ENCODE measurements at regions not wholly inside any gene's neighbourhood (a gene's known extent, or its start where the extent isn't known, plus 50 kb on each side); places are given as distances from the start of the nearest gene placed in this dataset.
A peak's percentile ranks its signal among the peaks of the same experiment; 100 is the strongest.

- no peaks in the 10 kb centered on the region for H3K36me3 ChIP-seq (ENCODE audit: insufficient read depth, low read length, poor library complexity, severe bottlenecking)
- DNase-seq (ENCODE audit: low spot score), result peak; percentile 44
- H3K4me3 ChIP-seq (ENCODE audit: low read depth, low read length, poor library complexity, severe bottlenecking), result no peak overlapping the region
- no peaks in the 10 kb centered on the region for H3K9me3 ChIP-seq (ENCODE audit: low read depth, low read length, poor library complexity, severe bottlenecking)
- ChIA-PET CTCF (no interaction called here), POLR2A (ENCODE audit: low non-redundant PET) (no interaction called here)
- intact Hi-C loops (cut with micrococcal nuclease; ENCODE audit: unreplicated experiment), result no loop called here
- H3K27me3 ChIP-seq (replicated peaks; ENCODE audit: insufficient read depth, low read depth, low read length, poor library complexity), result peaks cover 39% of the 10 kb centered on the region
- BruUV-seq (replicated peaks), result no TSS peak
- peaks cover 4% of the 10 kb centered on the region for H3K4me1 ChIP-seq (ENCODE audit: insufficient read depth, low read length, poor library complexity, severe bottlenecking)
- no peak for TF ChIP-seq CTCF (conservative IDR thresholded peaks at IDR 0.05; ENCODE audit: low read depth, low read length)
- TF ChIP-seq EZH2 (IDR thresholded peaks at IDR 0.05; ENCODE audit: borderline replicate concordance, low read depth, low read length, poor library complexity, severe bottlenecking), result no peak
- H3K27ac ChIP-seq (ENCODE audit: low read depth, low read length, poor library complexity, severe bottlenecking), result no peak overlapping the region
Measured at GRCh38 chr7:13181216-13181615, 493.8 kb downstream of the ARL4A start.

GRCh38 chr7:13185139-13185538 is 497.7 kb downstream of the ARL4A start:
- POLR2A ChIA-PET (ENCODE audit: low non-redundant PET), result no interaction called here
- no TSS peak for BruUV-seq (replicated peaks)
- TF ChIP-seq CTCF (conservative IDR thresholded peaks at IDR 0.05; ENCODE audit: low read depth, low read length) (no peak), EZH2 (IDR thresholded peaks at IDR 0.05; ENCODE audit: borderline replicate concordance, low read depth, low read length, poor library complexity, severe bottlenecking) (no peak)
- intact Hi-C loops (cut with micrococcal nuclease; ENCODE audit: unreplicated experiment), result loop anchor here (5.0 kb wide), 1 partner anchor 503 kb away; no protein-coding TSS in a partner anchor
- CTCF ChIA-PET, result no interaction called here
- H3K36me3 ChIP-seq (ENCODE audit: insufficient read depth, low read length, poor library complexity, severe bottlenecking), result no peaks in the 10 kb centered on the region
- no peak overlapping the region for H3K27ac ChIP-seq (ENCODE audit: low read depth, low read length, poor library complexity, severe bottlenecking)
- no peak overlapping the region for H3K4me3 ChIP-seq (ENCODE audit: low read depth, low read length, poor library complexity, severe bottlenecking)
- DNase-seq (ENCODE audit: low spot score), result no peak
- no peaks in the 10 kb centered on the region for H3K9me3 ChIP-seq (ENCODE audit: low read depth, low read length, poor library complexity, severe bottlenecking)
- peaks cover 4% of the 10 kb centered on the region for H3K4me1 ChIP-seq (ENCODE audit: insufficient read depth, low read length, poor library complexity, severe bottlenecking)
- peaks cover 53% of the 10 kb centered on the region for H3K27me3 ChIP-seq (replicated peaks; ENCODE audit: insufficient read depth, low read depth, low read length, poor library complexity)

- intact Hi-C loops (cut with micrococcal nuclease; ENCODE audit: unreplicated experiment), result loop anchor here (5.0 kb wide), 1 partner anchor 506 kb away; no protein-coding TSS in a partner anchor
- no peaks in the 10 kb centered on the region for H3K9me3 ChIP-seq (ENCODE audit: low read depth, low read length, poor library complexity, severe bottlenecking)
- POLR2A ChIA-PET (ENCODE audit: low non-redundant PET), result no interaction called here
- H3K4me3 ChIP-seq (ENCODE audit: low read depth, low read length, poor library complexity, severe bottlenecking), result no peak overlapping the region
- no peak for DNase-seq (ENCODE audit: low spot score)
- H3K4me1 ChIP-seq (ENCODE audit: insufficient read depth, low read length, poor library complexity, severe bottlenecking), result no peaks in the 10 kb centered on the region
- no TSS peak for BruUV-seq (replicated peaks)
- CTCF ChIA-PET, result no interaction called here
- H3K27me3 ChIP-seq (replicated peaks; ENCODE audit: insufficient read depth, low read depth, low read length, poor library complexity), result peaks cover 51% of the 10 kb centered on the region
- H3K36me3 ChIP-seq (ENCODE audit: insufficient read depth, low read length, poor library complexity, severe bottlenecking), result no peaks in the 10 kb centered on the region
- no peak for TF ChIP-seq EZH2 (IDR thresholded peaks at IDR 0.05; ENCODE audit: borderline replicate concordance, low read depth, low read length, poor library complexity, severe bottlenecking)
- TF ChIP-seq CTCF (conservative IDR thresholded peaks at IDR 0.05; ENCODE audit: low read depth, low read length), result no peak
- H3K27ac ChIP-seq (ENCODE audit: low read depth, low read length, poor library complexity, severe bottlenecking), result no peak overlapping the region
Measured at GRCh38 chr7:13188236-13188805, 500.9 kb downstream of the ARL4A start.
